HEK293 (cell line): ENCODE measurements at regions not wholly inside any gene's neighbourhood (a gene's known extent, or its start where the extent isn't known, plus 50 kb on each side); places are given as distances from the start of the nearest gene placed in this dataset.

Experiments used
- CTCF ChIA-PET: fragments of 350-600 bp; formaldehyde crosslinking; extraction: SDS; loops from one replicate; lab custom pipeline; 2021; ENCODE audit warnings: antibody characterized with exemption; lab: Yijun Ruan, JAX
- POLR2A ChIA-PET: fragments of 300-600 bp; formaldehyde crosslinking; extraction: SDS; loops from one replicate; lab custom pipeline; 2020; ENCODE audit warnings: antibody characterized with exemption, inconsistent platforms; lab: Yijun Ruan, JAX
- H3K27ac ChIP-seq: fragments of 200-500 bp; sonication (Bioruptor generic); 2 replicates; pipeline ENCODE4 v1.5.1; 2014; ENCODE audit warnings: low read depth, low read length, control low read depth, inconsistent platforms; ENCODE audit errors: extremely low read depth
- H3K36me3 ChIP-seq, 2 experiments: fragments of 200-500 bp in 1 of 2; sonication (Bioruptor generic) in 1 of 2; 1 replicate in 1 of 2; 2 replicates in 1 of 2; pipeline ENCODE4 v1.5.1; 2014 to 2017; ENCODE audit warnings: inconsistent platforms in 2 of 2, low read length in 2 of 2; ENCODE audit not compliant: control insufficient read depth in 2 of 2, insufficient read depth in 1 of 2
- H3K4me1 ChIP-seq: fragments of 200-500 bp; sonication (Bioruptor generic); 2 replicates; pipeline ENCODE4 v1.5.1; 2014; ENCODE audit warnings: mild to moderate bottlenecking, low read length, inconsistent platforms; ENCODE audit not compliant: control insufficient read depth, insufficient read depth
- H3K4me3 ChIP-seq: 2 replicates; pipeline ENCODE4 v1.5.1; 2011; ENCODE audit warnings: low read depth, mild to moderate bottlenecking, control low read depth, low read length, moderate library complexity
- H3K9me3 ChIP-seq: fragments of 200-500 bp; sonication (Bioruptor generic); 2 replicates; pipeline ENCODE4 v1.5.1; 2014; ENCODE audit warnings: low read depth, low read length, inconsistent platforms; ENCODE audit not compliant: control insufficient read depth, insufficient read depth
- HOXC10 ChIP-seq: sonication (generic); formaldehyde crosslinking; IDR thresholded peaks from 2 replicates; pipeline ENCODE4 v1.8.1; 2023; ENCODE audit warnings: mild to moderate bottlenecking, missing genetic modification reagents
- KLF10 ChIP-seq: fragments of 450-650 bp; IDR thresholded peaks from 2 replicates; pipeline ENCODE4 v1.5.1; 2018; ENCODE audit warnings: missing biosample characterization, mild to moderate bottlenecking, missing genetic modification characterization
- MEIS1 ChIP-seq: sonication (generic); formaldehyde crosslinking; IDR thresholded peaks from 2 replicates; pipeline ENCODE4 v1.8.1; 2022; ENCODE audit warnings: missing genetic modification reagents, mild to moderate bottlenecking, borderline replicate concordance
- MYNN ChIP-seq: fragments of 450-650 bp; formaldehyde crosslinking; IDR thresholded peaks from 2 replicates; pipeline ENCODE4 v1.5.1; 2016; ENCODE audit warnings: missing biosample characterization, missing genetic modification characterization, borderline replicate concordance
- PRDM1 ChIP-seq: fragments of 450-650 bp; formaldehyde crosslinking; IDR thresholded peaks from 2 replicates; pipeline ENCODE4; 2016; ENCODE audit warnings: missing biosample characterization, missing genetic modification characterization
- TRIM28 ChIP-seq: IDR thresholded peaks from 2 replicates; pipeline ENCODE4 v1.6.1; 2011; ENCODE audit warnings: low read length, control low read depth, borderline replicate concordance
- ZFP37 ChIP-seq: fragments of 450-650 bp; formaldehyde crosslinking; IDR thresholded peaks from 2 replicates; pipeline ENCODE4 v1.5.1; 2016; ENCODE audit warnings: missing biosample characterization, missing genetic modification characterization
- ZNF155 ChIP-seq: fragments of 450-650 bp; formaldehyde crosslinking; IDR thresholded peaks from 2 replicates; pipeline ENCODE4 v1.5.1; 2016; ENCODE audit warnings: missing biosample characterization, missing genetic modification characterization
- ZNF16 ChIP-seq: fragments of 450-650 bp; formaldehyde crosslinking; IDR thresholded peaks from 2 replicates; pipeline ENCODE4 v1.5.1; 2016; ENCODE audit warnings: low read depth, missing biosample characterization, missing genetic modification characterization
- ZNF221 ChIP-seq: fragments of 450-650 bp; formaldehyde crosslinking; IDR thresholded peaks from 2 replicates; pipeline ENCODE4 v1.5.1; 2017; ENCODE audit warnings: missing biosample characterization, missing genetic modification characterization, borderline replicate concordance
- ZNF23 ChIP-seq: fragments of 450-650 bp; formaldehyde crosslinking; IDR thresholded peaks from 2 replicates; pipeline ENCODE4 v1.5.1; 2016; ENCODE audit warnings: missing biosample characterization, missing genetic modification characterization, borderline replicate concordance
- ZNF248 ChIP-seq: fragments of 450-650 bp; formaldehyde crosslinking; IDR thresholded peaks from 2 replicates; pipeline ENCODE4 v1.5.1; 2017; ENCODE audit warnings: missing biosample characterization, missing genetic modification characterization
- ZNF266 ChIP-seq: fragments of 450-650 bp; formaldehyde crosslinking; IDR thresholded peaks from 2 replicates; pipeline ENCODE4 v1.5.1; 2016; ENCODE audit warnings: missing biosample characterization, missing genetic modification characterization, low read depth
- ZNF416 ChIP-seq: fragments of 450-650 bp; formaldehyde crosslinking; IDR thresholded peaks from 2 replicates; pipeline ENCODE4 v1.5.1; 2016; ENCODE audit warnings: missing biosample characterization, missing genetic modification characterization
- ZNF529 ChIP-seq: fragments of 450-650 bp; formaldehyde crosslinking; IDR thresholded peaks from 2 replicates; pipeline ENCODE4 v1.5.1; 2017; ENCODE audit warnings: missing genetic modification characterization, missing biosample characterization; ENCODE audit not compliant: insufficient replicate concordance
- ZNF544 ChIP-seq: fragments of 450-650 bp; formaldehyde crosslinking; IDR thresholded peaks from 2 replicates; pipeline ENCODE4 v1.5.0; 2017; ENCODE audit warnings: missing biosample characterization, missing genetic modification characterization
- ZNF596 ChIP-seq: fragments of 450-650 bp; IDR thresholded peaks from 2 replicates; pipeline ENCODE4 v1.5.0; 2018; ENCODE audit warnings: missing biosample characterization, mild to moderate bottlenecking, missing genetic modification characterization, moderate library complexity
- ZNF747 ChIP-seq: fragments of 450-650 bp; formaldehyde crosslinking; IDR thresholded peaks from 2 replicates; pipeline ENCODE4 v1.5.1; 2016; ENCODE audit warnings: missing biosample characterization, missing genetic modification characterization
- ZSCAN16 ChIP-seq: fragments of 450-650 bp; formaldehyde crosslinking; IDR thresholded peaks from 2 replicates; pipeline ENCODE4 v1.5.1; 2016; ENCODE audit warnings: missing biosample characterization, missing genetic modification characterization
- TF ChIP-seq, protein P1 (sequence below): sonication (generic); formaldehyde crosslinking; IDR thresholded peaks from 2 replicates; pipeline ENCODE4 v1.8.1; 2022; ENCODE audit warnings: mild to moderate bottlenecking, moderate library complexity, missing genetic modification reagents
- TF ChIP-seq, protein P2 (sequence below): fragments of 450-650 bp; formaldehyde crosslinking; IDR thresholded peaks from 2 replicates; pipeline ENCODE4 v1.5.1; 2016; ENCODE audit warnings: missing biosample characterization, missing genetic modification characterization
- TF ChIP-seq, protein P3 (sequence below): fragments of 450-650 bp; formaldehyde crosslinking; IDR thresholded peaks from 2 replicates; pipeline ENCODE4 v1.5.1; 2016; ENCODE audit warnings: missing biosample characterization, missing genetic modification characterization
- TF ChIP-seq, protein P4 (sequence below): fragments of 450-650 bp; formaldehyde crosslinking; IDR thresholded peaks from 2 replicates; pipeline ENCODE4 v1.5.1; 2016; ENCODE audit warnings: missing biosample characterization, missing genetic modification characterization, borderline replicate concordance
- TF ChIP-seq, protein P5 (sequence below): fragments of 450-650 bp; formaldehyde crosslinking; IDR thresholded peaks from 2 replicates; pipeline ENCODE4 v1.5.1; 2016; ENCODE audit warnings: missing biosample characterization, missing genetic modification characterization
- TF ChIP-seq, protein P6 (sequence below): fragments of 450-650 bp; formaldehyde crosslinking; IDR thresholded peaks from 2 replicates; pipeline ENCODE4 v1.5.1; 2017; ENCODE audit warnings: missing biosample characterization, mild to moderate bottlenecking, missing genetic modification characterization, moderate library complexity

DNA sequence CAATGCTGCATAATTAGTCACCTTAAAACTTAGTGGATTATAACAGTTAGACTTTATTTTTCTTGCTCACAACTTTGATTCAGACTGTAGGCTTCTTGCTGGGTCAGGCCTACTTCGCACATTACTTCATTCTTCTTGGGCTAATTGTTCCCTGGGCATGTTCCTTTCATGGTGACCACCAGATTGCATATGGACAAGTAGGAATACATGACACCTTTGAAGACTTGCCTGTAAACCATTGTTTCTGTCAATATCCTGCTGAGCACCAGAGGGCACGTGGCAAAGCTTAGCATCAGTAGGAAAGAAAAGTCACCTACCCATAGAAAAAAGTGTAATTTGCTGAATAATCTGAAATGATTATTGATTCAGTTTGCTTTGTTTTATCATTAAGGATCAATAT, 54.3 kb upstream of the ROBO1 start (continued):
- TF ChIP-seq, protein P1, sequence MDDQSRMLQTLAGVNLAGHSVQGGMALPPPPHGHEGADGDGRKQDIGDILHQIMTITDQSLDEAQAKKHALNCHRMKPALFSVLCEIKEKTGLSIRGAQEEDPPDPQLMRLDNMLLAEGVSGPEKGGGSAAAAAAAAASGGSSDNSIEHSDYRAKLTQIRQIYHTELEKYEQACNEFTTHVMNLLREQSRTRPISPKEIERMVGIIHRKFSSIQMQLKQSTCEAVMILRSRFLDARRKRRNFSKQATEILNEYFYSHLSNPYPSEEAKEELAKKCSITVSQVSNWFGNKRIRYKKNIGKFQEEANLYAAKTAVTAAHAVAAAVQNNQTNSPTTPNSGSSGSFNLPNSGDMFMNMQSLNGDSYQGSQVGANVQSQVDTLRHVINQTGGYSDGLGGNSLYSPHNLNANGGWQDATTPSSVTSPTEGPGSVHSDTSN (CRISPR knock-in tag) = no peak
- TF ChIP-seq KLF10 (tag by site-specific recombination) (no peak), ZNF747 (tag by site-specific recombination) (no peak), ZNF23 (tag by site-specific recombination) (no peak), ZNF544 (no peak), HOXC10 (no peak), MYNN (tag by site-specific recombination) (no peak), ZNF16 (no peak), ZNF596 (tag by site-specific recombination) (no peak)
- TF ChIP-seq, protein P2, sequence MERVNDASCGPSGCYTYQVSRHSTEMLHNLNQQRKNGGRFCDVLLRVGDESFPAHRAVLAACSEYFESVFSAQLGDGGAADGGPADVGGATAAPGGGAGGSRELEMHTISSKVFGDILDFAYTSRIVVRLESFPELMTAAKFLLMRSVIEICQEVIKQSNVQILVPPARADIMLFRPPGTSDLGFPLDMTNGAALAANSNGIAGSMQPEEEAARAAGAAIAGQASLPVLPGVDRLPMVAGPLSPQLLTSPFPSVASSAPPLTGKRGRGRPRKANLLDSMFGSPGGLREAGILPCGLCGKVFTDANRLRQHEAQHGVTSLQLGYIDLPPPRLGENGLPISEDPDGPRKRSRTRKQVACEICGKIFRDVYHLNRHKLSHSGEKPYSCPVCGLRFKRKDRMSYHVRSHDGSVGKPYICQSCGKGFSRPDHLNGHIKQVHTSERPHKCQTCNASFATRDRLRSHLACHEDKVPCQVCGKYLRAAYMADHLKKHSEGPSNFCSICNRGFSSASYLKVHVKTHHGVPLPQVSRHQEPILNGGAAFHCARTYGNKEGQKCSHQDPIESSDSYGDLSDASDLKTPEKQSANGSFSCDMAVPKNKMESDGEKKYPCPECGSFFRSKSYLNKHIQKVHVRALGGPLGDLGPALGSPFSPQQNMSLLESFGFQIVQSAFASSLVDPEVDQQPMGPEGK (tag by site-specific recombination) = no peak

DNA sequence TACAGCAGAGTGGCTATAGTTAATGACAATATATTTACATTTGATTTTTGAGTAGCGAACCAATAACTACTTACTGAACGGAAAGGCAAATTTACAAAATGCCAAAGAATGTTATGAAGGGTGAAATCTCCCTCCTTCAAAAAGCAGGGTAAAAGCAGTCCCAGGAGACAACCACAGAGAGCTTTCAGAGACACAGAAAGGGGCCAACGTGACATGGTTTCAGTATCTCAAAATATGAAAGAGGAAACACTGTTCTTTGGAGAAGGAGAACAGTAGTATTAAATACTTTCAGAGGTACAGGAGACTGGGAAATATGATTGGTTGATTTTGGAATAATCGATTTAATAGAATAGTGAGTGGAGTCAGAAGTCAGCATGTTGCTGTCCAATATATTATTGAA, 52.3 kb upstream of the ROBO1 start:
- H3K27ac ChIP-seq = no peak overlapping the region
- ChIA-PET POLR2A (no interaction called here), CTCF (interaction anchor here (1.0 kb wide), 1 partner anchor 21 kb away, joined by 3 read pairs; no protein-coding TSS in a partner anchor)
- TF ChIP-seq ZNF155 (tag by site-specific recombination) (no peak), TRIM28 (no peak), PRDM1 (tag by site-specific recombination) (no peak), ZSCAN16 (tag by site-specific recombination) (no peak), ZNF266 (tag by site-specific recombination) (no peak), ZNF416 (tag by site-specific recombination) (no peak), MEIS1 (no peak), ZNF529 (tag by site-specific recombination) (no peak), ZNF248 (tag by site-specific recombination) (no peak), ZNF221 (tag by site-specific recombination) (no peak), ZFP37 (tag by site-specific recombination) (no peak)
- TF ChIP-seq, protein P3, sequence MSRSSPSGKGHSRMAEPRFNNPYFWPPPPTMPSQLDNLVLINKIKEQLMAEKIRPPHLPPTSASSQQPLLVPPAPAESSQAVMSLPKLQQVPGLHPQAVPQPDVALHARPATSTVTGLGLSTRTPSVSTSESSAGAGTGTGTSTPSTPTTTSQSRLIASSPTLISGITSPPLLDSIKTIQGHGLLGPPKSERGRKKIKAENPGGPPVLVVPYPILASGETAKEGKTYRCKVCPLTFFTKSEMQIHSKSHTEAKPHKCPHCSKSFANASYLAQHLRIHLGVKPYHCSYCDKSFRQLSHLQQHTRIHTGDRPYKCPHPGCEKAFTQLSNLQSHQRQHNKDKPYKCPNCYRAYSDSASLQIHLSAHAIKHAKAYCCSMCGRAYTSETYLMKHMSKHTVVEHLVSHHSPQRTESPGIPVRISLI (tag by site-specific recombination) = no peak
- TF ChIP-seq, protein P4, sequence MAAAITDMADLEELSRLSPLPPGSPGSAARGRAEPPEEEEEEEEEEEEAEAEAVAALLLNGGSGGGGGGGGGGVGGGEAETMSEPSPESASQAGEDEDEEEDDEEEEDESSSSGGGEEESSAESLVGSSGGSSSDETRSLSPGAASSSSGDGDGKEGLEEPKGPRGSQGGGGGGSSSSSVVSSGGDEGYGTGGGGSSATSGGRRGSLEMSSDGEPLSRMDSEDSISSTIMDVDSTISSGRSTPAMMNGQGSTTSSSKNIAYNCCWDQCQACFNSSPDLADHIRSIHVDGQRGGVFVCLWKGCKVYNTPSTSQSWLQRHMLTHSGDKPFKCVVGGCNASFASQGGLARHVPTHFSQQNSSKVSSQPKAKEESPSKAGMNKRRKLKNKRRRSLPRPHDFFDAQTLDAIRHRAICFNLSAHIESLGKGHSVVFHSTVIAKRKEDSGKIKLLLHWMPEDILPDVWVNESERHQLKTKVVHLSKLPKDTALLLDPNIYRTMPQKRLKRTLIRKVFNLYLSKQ (tag by site-specific recombination) = no peak
- TF ChIP-seq, protein P5, sequence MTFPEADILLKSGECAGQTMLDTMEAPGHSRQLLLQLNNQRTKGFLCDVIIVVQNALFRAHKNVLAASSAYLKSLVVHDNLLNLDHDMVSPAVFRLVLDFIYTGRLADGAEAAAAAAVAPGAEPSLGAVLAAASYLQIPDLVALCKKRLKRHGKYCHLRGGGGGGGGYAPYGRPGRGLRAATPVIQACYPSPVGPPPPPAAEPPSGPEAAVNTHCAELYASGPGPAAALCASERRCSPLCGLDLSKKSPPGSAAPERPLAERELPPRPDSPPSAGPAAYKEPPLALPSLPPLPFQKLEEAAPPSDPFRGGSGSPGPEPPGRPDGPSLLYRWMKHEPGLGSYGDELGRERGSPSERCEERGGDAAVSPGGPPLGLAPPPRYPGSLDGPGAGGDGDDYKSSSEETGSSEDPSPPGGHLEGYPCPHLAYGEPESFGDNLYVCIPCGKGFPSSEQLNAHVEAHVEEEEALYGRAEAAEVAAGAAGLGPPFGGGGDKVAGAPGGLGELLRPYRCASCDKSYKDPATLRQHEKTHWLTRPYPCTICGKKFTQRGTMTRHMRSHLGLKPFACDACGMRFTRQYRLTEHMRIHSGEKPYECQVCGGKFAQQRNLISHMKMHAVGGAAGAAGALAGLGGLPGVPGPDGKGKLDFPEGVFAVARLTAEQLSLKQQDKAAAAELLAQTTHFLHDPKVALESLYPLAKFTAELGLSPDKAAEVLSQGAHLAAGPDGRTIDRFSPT (tag by site-specific recombination) = no peak
- TF ChIP-seq, protein P6, sequence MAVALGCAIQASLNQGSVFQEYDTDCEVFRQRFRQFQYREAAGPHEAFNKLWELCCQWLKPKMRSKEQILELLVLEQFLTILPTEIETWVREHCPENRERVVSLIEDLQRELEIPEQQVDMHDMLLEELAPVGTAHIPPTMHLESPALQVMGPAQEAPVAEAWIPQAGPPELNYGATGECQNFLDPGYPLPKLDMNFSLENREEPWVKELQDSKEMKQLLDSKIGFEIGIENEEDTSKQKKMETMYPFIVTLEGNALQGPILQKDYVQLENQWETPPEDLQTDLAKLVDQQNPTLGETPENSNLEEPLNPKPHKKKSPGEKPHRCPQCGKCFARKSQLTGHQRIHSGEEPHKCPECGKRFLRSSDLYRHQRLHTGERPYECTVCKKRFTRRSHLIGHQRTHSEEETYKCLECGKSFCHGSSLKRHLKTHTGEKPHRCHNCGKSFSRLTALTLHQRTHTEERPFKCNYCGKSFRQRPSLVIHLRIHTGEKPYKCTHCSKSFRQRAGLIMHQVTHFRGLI (tag by site-specific recombination) = no peak
- no peak overlapping the region for H3K4me3 ChIP-seq
- no peaks in the 10 kb centered on the region for H3K4me1 ChIP-seq
- no peaks in the 10 kb centered on the region for H3K9me3 ChIP-seq
- H3K36me3 ChIP-seq = no peaks in the 10 kb centered on the region
